ENCODE measurements at regions not wholly inside any gene's neighbourhood (a gene's known extent, or its start where the extent isn't known, plus 50 kb on each side); places are given as distances from the start of the nearest gene placed in this dataset.

- no peak for ATAC-seq (ENCODE audit: insufficient read depth, low FRiP score)
- no peak for TF ChIP-seq CTCF (IDR thresholded peaks at IDR 0.05; ENCODE audit: control extremely low read depth, extremely low read depth)
- H3K9ac ChIP-seq (ENCODE audit: insufficient read depth in 1 of 2, low read length in 2 of 2): no peak overlapping the region
- no peaks in the 10 kb centered on the region for H3K27me3 ChIP-seq (ENCODE audit: control insufficient read depth in 3 of 3, insufficient read depth in 3 of 3, low read length in 2 of 3)
- WGBS, 2 donors: 83 to 87% methylated on average over 7 of the region's 7 CpGs
- H3K27ac ChIP-seq (ENCODE audit: low read depth in 1 of 2, low read length in 1 of 2): no peak overlapping the region
- H3K4me1 ChIP-seq (ENCODE audit: control insufficient read depth in 5 of 5, insufficient read depth in 5 of 5, low read length in 5 of 5): no peaks in the 10 kb centered on the region
- peaks cover 0 to 3% (median 1%) of the 10 kb centered on the region in 4 donors for H3K9me3 ChIP-seq (ENCODE audit: control insufficient read depth in 4 of 4, insufficient read depth in 3 of 4, low read length in 3 of 4)
- no peaks in the 10 kb centered on the region for H3K36me3 ChIP-seq (ENCODE audit: control insufficient read depth in 4 of 4, insufficient read depth in 4 of 4, low read length in 4 of 4)
- DNase-seq: no peak
- H3K4me3 ChIP-seq: no peak overlapping the region
These were observed 600.8 kb downstream of the TRHDE start for GRCh38 chr12:72872996-72873395.

- Histone ChIP-seq H3K27ac (ENCODE audit: low read depth in 1 of 2, low read length in 1 of 2) (no peak overlapping the region), H3K9me3 (ENCODE audit: control insufficient read depth in 4 of 4, insufficient read depth in 3 of 4, low read length in 3 of 4) (peaks cover 0 to 5% (median 2%) of the 10 kb centered on the region in 4 donors), H3K36me3 (ENCODE audit: control insufficient read depth in 4 of 4, insufficient read depth in 4 of 4, low read length in 4 of 4) (no peaks in the 10 kb centered on the region), H3K9ac (ENCODE audit: insufficient read depth in 1 of 2, low read length in 2 of 2) (no peak overlapping the region), H3K4me3 (no peak overlapping the region), H3K27me3 (ENCODE audit: control insufficient read depth in 3 of 3, insufficient read depth in 3 of 3, low read length in 2 of 3) (no peaks in the 10 kb centered on the region), H3K4me1 (ENCODE audit: control insufficient read depth in 5 of 5, insufficient read depth in 5 of 5, low read length in 5 of 5) (no peaks in the 10 kb centered on the region)
- ATAC-seq (ENCODE audit: insufficient read depth, low FRiP score) (no peak), DNase-seq (no peak)
- TF ChIP-seq CTCF (IDR thresholded peaks at IDR 0.05; ENCODE audit: control extremely low read depth, extremely low read depth): no peak
These were observed 603.9 kb downstream of the TRHDE start for GRCh38 chr12:72876092-72876491.

GRCh38 chr12:72888693-72889092, 616.5 kb downstream of the TRHDE start:
- H3K4me1 ChIP-seq (ENCODE audit: control insufficient read depth in 5 of 5, insufficient read depth in 5 of 5, low read length in 5 of 5): no peaks in the 10 kb centered on the region
- ATAC-seq (ENCODE audit: insufficient read depth, low FRiP score) (no peak), DNase-seq (no peak)
- no peak for TF ChIP-seq CTCF (IDR thresholded peaks at IDR 0.05; ENCODE audit: control extremely low read depth, extremely low read depth)
- no peak overlapping the region for H3K4me3 ChIP-seq
- WGBS, 2 donors: 27 to 42% methylated on average over 1 of the region's 1 CpG
- no peaks in the 10 kb centered on the region for H3K36me3 ChIP-seq (ENCODE audit: control insufficient read depth in 4 of 4, insufficient read depth in 4 of 4, low read length in 4 of 4)
- no peak overlapping the region for H3K27ac ChIP-seq (ENCODE audit: low read depth in 1 of 2, low read length in 1 of 2)
- no peak overlapping the region for H3K9ac ChIP-seq (ENCODE audit: insufficient read depth in 1 of 2, low read length in 2 of 2)
- no peaks in the 10 kb centered on the region for H3K27me3 ChIP-seq (ENCODE audit: control insufficient read depth in 3 of 3, insufficient read depth in 3 of 3, low read length in 2 of 3)
- no peaks in the 10 kb centered on the region for H3K9me3 ChIP-seq (ENCODE audit: control insufficient read depth in 4 of 4, insufficient read depth in 3 of 4, low read length in 3 of 4)

- Histone ChIP-seq H3K36me3 (ENCODE audit: control insufficient read depth in 4 of 4, insufficient read depth in 4 of 4, low read length in 4 of 4) (no peaks in the 10 kb centered on the region), H3K4me3 (no peak overlapping the region), H3K27ac (ENCODE audit: low read depth in 1 of 2, low read length in 1 of 2) (no peak overlapping the region), H3K9me3 (ENCODE audit: control insufficient read depth in 4 of 4, insufficient read depth in 3 of 4, low read length in 3 of 4) (no peaks in the 10 kb centered on the region), H3K4me1 (ENCODE audit: control insufficient read depth in 5 of 5, insufficient read depth in 5 of 5, low read length in 5 of 5) (no peaks in the 10 kb centered on the region), H3K27me3 (ENCODE audit: control insufficient read depth in 3 of 3, insufficient read depth in 3 of 3, low read length in 2 of 3) (no peaks in the 10 kb centered on the region), H3K9ac (ENCODE audit: insufficient read depth in 1 of 2, low read length in 2 of 2) (no peak overlapping the region)
- 70 to 77% methylated on average over 1 of the region's 1 CpG for WGBS, 2 donors
- TF ChIP-seq CTCF (IDR thresholded peaks at IDR 0.05; ENCODE audit: control extremely low read depth, extremely low read depth): no peak
- DNase-seq (no peak), ATAC-seq (ENCODE audit: insufficient read depth, low FRiP score) (no peak)
These were observed 617.6 kb downstream of the TRHDE start for GRCh38 chr12:72889791-72890190.
